ENCODE measurements at regions not wholly inside any gene's neighbourhood (a gene's known extent, or its start where the extent isn't known, plus 50 kb on each side); places are given as distances from the start of the nearest gene placed in this dataset.
"Not testable (repeated sequence)": the region's sequence is repeated elsewhere in the genome, so short reads cannot be mapped to it uniquely, and the experiment has no call there.

DNA sequence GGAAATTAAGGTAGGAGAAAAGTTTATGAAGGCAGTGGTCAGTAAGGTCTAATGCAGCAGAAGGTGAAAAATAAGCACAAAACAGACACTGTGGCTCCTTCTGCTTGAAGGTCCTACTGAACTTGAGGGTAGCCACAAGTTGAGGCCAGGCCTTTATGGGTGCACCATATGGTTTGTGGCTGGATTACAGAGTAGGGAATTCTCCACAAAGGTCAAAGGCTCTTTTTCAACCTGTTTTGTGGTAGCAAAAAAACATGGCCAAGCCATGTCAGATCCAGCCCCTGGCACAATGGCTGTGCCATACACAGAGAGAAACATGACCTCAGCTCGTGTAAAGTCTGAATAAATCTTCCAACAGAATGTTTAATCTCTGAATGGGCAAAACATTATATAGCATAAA, 214.0 kb downstream of the SATB1 start:
- H3K4me1 Mint-ChIP-seq (ENCODE audit: low read depth), result no peaks in the 10 kb centered on the region
- no peaks in the 10 kb centered on the region for H3K27me3 Mint-ChIP-seq
- no peak for DNase-seq (ENCODE audit: low spot score, unreplicated experiment)
- H3K27ac Mint-ChIP-seq, result no peak overlapping the region
- no peaks in the 10 kb centered on the region for H3K36me3 Mint-ChIP-seq (ENCODE audit: insufficient read depth)
- H3K4me3 Mint-ChIP-seq (ENCODE audit: low read depth), result no peak overlapping the region
- TF ChIP-seq, protein P1, sequence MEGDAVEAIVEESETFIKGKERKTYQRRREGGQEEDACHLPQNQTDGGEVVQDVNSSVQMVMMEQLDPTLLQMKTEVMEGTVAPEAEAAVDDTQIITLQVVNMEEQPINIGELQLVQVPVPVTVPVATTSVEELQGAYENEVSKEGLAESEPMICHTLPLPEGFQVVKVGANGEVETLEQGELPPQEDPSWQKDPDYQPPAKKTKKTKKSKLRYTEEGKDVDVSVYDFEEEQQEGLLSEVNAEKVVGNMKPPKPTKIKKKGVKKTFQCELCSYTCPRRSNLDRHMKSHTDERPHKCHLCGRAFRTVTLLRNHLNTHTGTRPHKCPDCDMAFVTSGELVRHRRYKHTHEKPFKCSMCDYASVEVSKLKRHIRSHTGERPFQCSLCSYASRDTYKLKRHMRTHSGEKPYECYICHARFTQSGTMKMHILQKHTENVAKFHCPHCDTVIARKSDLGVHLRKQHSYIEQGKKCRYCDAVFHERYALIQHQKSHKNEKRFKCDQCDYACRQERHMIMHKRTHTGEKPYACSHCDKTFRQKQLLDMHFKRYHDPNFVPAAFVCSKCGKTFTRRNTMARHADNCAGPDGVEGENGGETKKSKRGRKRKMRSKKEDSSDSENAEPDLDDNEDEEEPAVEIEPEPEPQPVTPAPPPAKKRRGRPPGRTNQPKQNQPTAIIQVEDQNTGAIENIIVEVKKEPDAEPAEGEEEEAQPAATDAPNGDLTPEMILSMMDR (IDR thresholded peaks at IDR 0.05; ENCODE audit: unreplicated experiment), result no peak
- no peaks in the 10 kb centered on the region for H3K9me3 Mint-ChIP-seq (ENCODE audit: low read depth)

DNA sequence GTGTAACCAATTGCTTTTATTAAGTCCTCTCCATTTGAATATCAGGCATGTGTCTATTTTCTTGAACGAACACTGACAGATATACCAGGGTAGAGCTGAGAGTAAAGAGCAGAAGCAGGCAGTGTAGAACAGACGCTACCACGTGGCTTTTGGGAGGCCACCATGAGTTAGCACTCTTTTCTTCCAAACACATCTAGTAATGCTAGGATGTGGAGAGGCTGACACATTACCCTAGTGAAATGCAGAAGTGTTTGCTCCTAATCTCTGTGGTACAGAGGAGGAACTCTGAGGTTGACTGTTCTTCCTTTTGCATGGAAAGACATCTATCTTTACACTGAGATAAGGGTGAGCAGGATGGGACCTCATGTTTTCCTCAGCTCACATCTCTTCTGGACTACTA, 216.3 kb downstream of the SATB1 start:
- no peak for DNase-seq (ENCODE audit: low spot score, unreplicated experiment)
- Mint-ChIP-seq H3K27me3 (no peaks in the 10 kb centered on the region), H3K9me3 (ENCODE audit: low read depth) (no peaks in the 10 kb centered on the region), H3K4me3 (ENCODE audit: low read depth) (no peak overlapping the region), H3K36me3 (ENCODE audit: insufficient read depth) (no peaks in the 10 kb centered on the region), H3K4me1 (ENCODE audit: low read depth) (no peaks in the 10 kb centered on the region), H3K27ac (no peak overlapping the region)
- TF ChIP-seq, protein P1 (IDR thresholded peaks at IDR 0.05; ENCODE audit: unreplicated experiment), result no peak

DNA sequence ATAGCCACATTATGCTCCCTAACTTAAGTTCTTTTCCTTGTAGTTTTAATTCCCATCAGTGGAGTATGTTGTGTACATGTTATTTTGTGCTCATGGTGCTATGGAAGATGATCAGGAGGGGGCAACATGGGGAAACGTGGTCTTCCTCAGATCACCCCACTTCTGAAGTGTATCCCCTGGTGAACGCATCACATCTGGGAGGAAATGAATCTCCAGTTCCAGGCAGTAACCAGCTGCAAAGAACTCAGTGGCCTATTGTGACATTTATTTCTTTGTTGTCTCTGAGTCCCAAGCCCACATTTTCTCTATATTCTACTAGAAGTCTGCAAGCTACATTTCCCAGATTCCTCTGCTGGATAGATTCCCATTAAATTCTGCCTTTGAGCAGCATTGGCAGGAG, 217.0 kb downstream of the SATB1 start:
- no peak for DNase-seq (ENCODE audit: low spot score, unreplicated experiment)
- TF ChIP-seq, protein P1 (IDR thresholded peaks at IDR 0.05; ENCODE audit: unreplicated experiment), result no peak
- Mint-ChIP-seq H3K4me3 (ENCODE audit: low read depth) (no peak overlapping the region), H3K4me1 (ENCODE audit: low read depth) (no peaks in the 10 kb centered on the region), H3K9me3 (ENCODE audit: low read depth) (no peaks in the 10 kb centered on the region), H3K27me3 (no peaks in the 10 kb centered on the region), H3K36me3 (ENCODE audit: insufficient read depth) (no peaks in the 10 kb centered on the region), H3K27ac (no peak overlapping the region)

DNA sequence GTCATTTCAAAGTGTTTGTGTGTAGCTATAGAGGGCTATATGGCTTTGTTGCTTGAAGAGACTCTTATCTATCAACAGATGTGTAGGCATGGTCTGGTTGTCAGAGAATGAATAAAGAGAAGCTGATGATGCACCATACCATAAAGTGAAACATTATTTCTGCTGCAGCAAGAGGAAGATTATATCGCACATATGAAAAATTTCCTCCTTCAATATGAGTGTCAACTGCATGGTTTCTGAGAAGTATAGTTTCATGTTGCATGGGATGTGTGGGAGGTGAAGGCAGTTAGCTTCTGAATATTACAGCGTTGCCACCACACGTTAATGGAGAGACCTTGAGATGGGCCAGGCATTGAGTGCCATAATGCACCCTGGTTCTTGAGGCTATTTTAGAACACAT, 217.9 kb downstream of the SATB1 start:
- no peaks in the 10 kb centered on the region for H3K27me3 Mint-ChIP-seq
- H3K4me1 Mint-ChIP-seq (ENCODE audit: low read depth), result no peaks in the 10 kb centered on the region
- H3K9me3 Mint-ChIP-seq (ENCODE audit: low read depth), result no peaks in the 10 kb centered on the region
- no peak overlapping the region for H3K4me3 Mint-ChIP-seq (ENCODE audit: low read depth)
- DNase-seq (ENCODE audit: low spot score, unreplicated experiment), result no peak
- no peak overlapping the region for H3K27ac Mint-ChIP-seq
- no peaks in the 10 kb centered on the region for H3K36me3 Mint-ChIP-seq (ENCODE audit: insufficient read depth)
- TF ChIP-seq, protein P1 (IDR thresholded peaks at IDR 0.05; ENCODE audit: unreplicated experiment), result no peak

DNA sequence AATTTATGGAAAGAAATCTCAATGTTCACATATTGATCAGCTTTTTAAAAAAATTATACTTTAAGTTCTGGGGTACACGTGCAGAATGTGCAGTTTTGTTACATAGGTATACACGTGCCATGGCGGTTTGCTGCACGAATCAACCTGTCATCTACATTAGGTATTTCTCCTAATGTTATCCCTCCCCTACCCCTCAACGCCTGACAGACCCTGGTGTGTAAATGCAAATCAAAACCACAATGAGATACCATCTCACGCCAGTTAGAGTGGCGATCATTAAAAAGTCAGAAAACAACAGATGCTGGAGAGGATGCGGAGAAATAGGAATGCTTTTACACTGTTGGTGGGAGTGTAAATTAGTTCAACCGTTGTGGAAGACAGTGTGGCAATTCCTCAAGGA, 219.4 kb downstream of the SATB1 start:
- H3K27ac Mint-ChIP-seq; DNase-seq (ENCODE audit: low spot score, unreplicated experiment); H3K4me3 Mint-ChIP-seq (ENCODE audit: low read depth); H3K9me3 Mint-ChIP-seq (ENCODE audit: low read depth); H3K36me3 Mint-ChIP-seq (ENCODE audit: insufficient read depth); H3K4me1 Mint-ChIP-seq (ENCODE audit: low read depth); H3K27me3 Mint-ChIP-seq: not testable (repeated sequence)

DNA sequence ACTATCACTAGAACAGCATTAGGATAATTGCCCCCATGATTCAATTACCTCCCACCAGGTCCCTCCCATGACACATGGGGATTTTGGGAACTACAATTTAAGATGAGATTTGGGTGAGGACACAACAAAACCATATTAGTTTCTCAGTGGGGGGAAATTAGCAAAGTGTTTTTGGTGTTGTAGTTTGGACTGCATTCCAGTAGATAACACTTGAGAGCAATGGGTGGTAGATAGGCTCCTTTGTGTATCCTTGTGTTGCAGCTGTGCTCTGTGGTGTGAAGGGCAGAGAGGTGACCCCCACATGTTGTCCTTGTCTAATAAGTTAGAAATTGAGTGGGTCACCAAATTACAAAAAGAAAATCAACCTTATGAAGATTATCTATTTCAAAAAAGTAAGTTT, 223.8 kb downstream of the SATB1 start:
- Mint-ChIP-seq H3K36me3 (ENCODE audit: insufficient read depth) (peaks cover 6% of the 10 kb centered on the region), H3K27ac (no peak overlapping the region), H3K4me3 (ENCODE audit: low read depth) (no peak overlapping the region), H3K4me1 (ENCODE audit: low read depth) (no peaks in the 10 kb centered on the region), H3K9me3 (ENCODE audit: low read depth) (peaks cover 24% of the 10 kb centered on the region), H3K27me3 (no peaks in the 10 kb centered on the region)
- DNase-seq (ENCODE audit: low spot score, unreplicated experiment), result no peak
- TF ChIP-seq, protein P1 (IDR thresholded peaks at IDR 0.05; ENCODE audit: unreplicated experiment), result no peak

Measured in progenitor cell of endocrine pancreas (in vitro differentiated cells).